MM.1S (cell line): ENCODE measurements at regions not wholly inside any gene's neighbourhood (a gene's known extent, or its start where the extent isn't known, plus 50 kb on each side); places are given as distances from the start of the nearest gene placed in this dataset.

ENCODE experiments used
- CTCF ChIP-seq: fragments of 300-600 bp; sonication (generic); IDR thresholded peaks from 2 replicates; pipeline ENCODE4 v1.5.1; 2016; ENCODE audit warnings: antibody characterized with exemption, low read length, mixed read lengths
- EZH2 ChIP-seq: fragments of 300-600 bp; sonication (generic); optimal IDR thresholded peaks from 2 replicates; pipeline ENCODE3; 2017; ENCODE audit warnings: low read depth, mild to moderate bottlenecking, antibody characterized with exemption, low read length, mixed read lengths
- EZH2phosphoT487 ChIP-seq: fragments of 300-600 bp; sonication (generic); IDR thresholded peaks from 2 replicates; pipeline ENCODE4 v1.6.1; 2018; ENCODE audit warnings: antibody characterized with exemption, low read length

GRCh38 chr2:105590780-105591660 is 153.7 kb upstream of the NCK2 start:
- TF ChIP-seq CTCF: no peak
- no peak for TF ChIP-seq EZH2phosphoT487
- TF ChIP-seq EZH2: no peak
